Mesenchymal stem cell (in vitro differentiated cells and primary cell): ENCODE measurements at regions not wholly inside any gene's neighbourhood (a gene's known extent, or its start where the extent isn't known, plus 50 kb on each side); places are given as distances from the start of the nearest gene placed in this dataset.
"Not testable (repeated sequence)": the region's sequence is repeated elsewhere in the genome, so short reads cannot be mapped to it uniquely, and the experiment has no call there.

Experiments used
- DNase-seq: peaks from one replicate; pipeline ENCODE4 v3.0.0-alpha.2; 2013
- H2AFZ ChIP-seq: one replicate; pipeline ENCODE4 v1.6.1; 2013; ENCODE audit warnings: low read depth, mild to moderate bottlenecking, control low read depth, inconsistent platforms, low read length, moderate library complexity
- H2AK5ac ChIP-seq: 2 replicates; pipeline ENCODE4 v1.6.1; 2013; ENCODE audit warnings: low read length, moderate library complexity, mild to moderate bottlenecking, inconsistent platforms; ENCODE audit not compliant: severe bottlenecking
- H2BK120ac ChIP-seq: one replicate; pipeline ENCODE4 v1.6.1; 2013; ENCODE audit warnings: low read depth, mild to moderate bottlenecking, inconsistent platforms, low read length, moderate library complexity
- H2BK12ac ChIP-seq, 2 experiments: one replicate each; pipeline ENCODE4 v1.6.1; 2013; ENCODE audit warnings: inconsistent platforms in 2 of 2, low read length in 2 of 2, mild to moderate bottlenecking in 2 of 2, moderate library complexity in 2 of 2, control low read depth in 1 of 2
- H2BK15ac ChIP-seq: one replicate; pipeline ENCODE4 v1.6.1; 2013; ENCODE audit warnings: mild to moderate bottlenecking, low read depth, inconsistent platforms; ENCODE audit not compliant: poor library complexity, severe bottlenecking
- H2BK5ac ChIP-seq: 2 replicates; pipeline ENCODE4 v1.6.1; 2013; ENCODE audit warnings: low read depth, mild to moderate bottlenecking, low read length, control low read depth, inconsistent platforms; ENCODE audit not compliant: poor library complexity, severe bottlenecking
- H3K14ac ChIP-seq, 2 experiments: one replicate each; pipeline ENCODE4 v1.6.1; 2013; ENCODE audit warnings: inconsistent platforms in 2 of 2, low read length in 2 of 2, control low read depth in 1 of 2, mild to moderate bottlenecking in 1 of 2, moderate library complexity in 1 of 2
- H3K18ac ChIP-seq, 2 experiments: one replicate each; pipeline ENCODE4 v1.6.1; 2013; ENCODE audit warnings: inconsistent platforms in 2 of 2, low read length in 2 of 2, control low read depth in 1 of 2, low read depth in 1 of 2, mild to moderate bottlenecking in 1 of 2
- H3K23ac ChIP-seq, 2 experiments: one replicate each; pipeline ENCODE4 v1.6.1; 2013; ENCODE audit warnings: inconsistent platforms in 2 of 2, low read length in 2 of 2, mild to moderate bottlenecking in 2 of 2, moderate library complexity in 2 of 2, control low read depth in 1 of 2
- H3K27ac ChIP-seq: 2 replicates; pipeline ENCODE4 v1.5.1; 2013; ENCODE audit warnings: mild to moderate bottlenecking, moderate library complexity, low read length, control low read depth, inconsistent platforms; ENCODE audit not compliant: poor library complexity, severe bottlenecking
- H3K27me3 ChIP-seq, 2 experiments: 2 replicates each; pipeline versions ENCODE4 v1.6.1 to v1.7.0; 2013; ENCODE audit warnings: low read length in 2 of 2, mild to moderate bottlenecking in 2 of 2, moderate library complexity in 2 of 2, control low read depth in 1 of 2, inconsistent platforms in 1 of 2; ENCODE audit not compliant: control insufficient read depth in 1 of 2, insufficient read depth in 1 of 2
- H3K36me3 ChIP-seq, 2 experiments: 2 replicates each; pipeline versions ENCODE4 v1.6.1 to v1.7.0; 2013; ENCODE audit warnings: low read length in 2 of 2, control low read depth in 1 of 2, inconsistent platforms in 1 of 2, low read depth in 1 of 2, mild to moderate bottlenecking in 1 of 2; ENCODE audit not compliant: insufficient read depth in 2 of 2, control insufficient read depth in 1 of 2
- H3K4ac ChIP-seq, 2 experiments: one replicate each; pipeline ENCODE4 v1.6.1; 2013; ENCODE audit warnings: inconsistent platforms in 2 of 2, low read length in 2 of 2, mild to moderate bottlenecking in 2 of 2, moderate library complexity in 2 of 2, control low read depth in 1 of 2, low read depth in 1 of 2
- H3K4me1 ChIP-seq: 2 replicates; pipeline ENCODE4 v1.6.1; 2013; ENCODE audit warnings: low read depth, low read length, control low read depth; ENCODE audit not compliant: control insufficient read depth, insufficient read depth
- H3K4me2 ChIP-seq: 2 replicates; pipeline ENCODE4 v1.6.1; 2013; ENCODE audit warnings: low read length, mild to moderate bottlenecking, inconsistent platforms; ENCODE audit not compliant: poor library complexity, severe bottlenecking
- H3K4me3 ChIP-seq, 2 experiments: 2 replicates each; pipeline versions ENCODE4 v1.5.1 to v1.7.0; 2013; ENCODE audit warnings: low read length in 2 of 2, mild to moderate bottlenecking in 2 of 2, control low read depth in 1 of 2, low read depth in 1 of 2; ENCODE audit not compliant: insufficient read depth in 1 of 2
- H3K79me1 ChIP-seq: replicated peaks from 2 replicates; pipeline ENCODE4 v1.6.1; 2013; ENCODE audit warnings: mild to moderate bottlenecking, control low read depth, low read length, inconsistent platforms; ENCODE audit not compliant: poor library complexity, severe bottlenecking
- H3K9ac ChIP-seq: 2 replicates; pipeline ENCODE4 v1.7.0; 2013; ENCODE audit warnings: mild to moderate bottlenecking, low read length, moderate library complexity
- H3K9me3 ChIP-seq: 2 replicates; pipeline ENCODE4 v1.7.0; 2013; ENCODE audit warnings: mild to moderate bottlenecking, low read length; ENCODE audit not compliant: control insufficient read depth
- H4K8ac ChIP-seq: one replicate; pipeline ENCODE4 v1.6.1; 2013; ENCODE audit warnings: inconsistent platforms, mild to moderate bottlenecking, low read length, moderate library complexity
- H4K91ac ChIP-seq: one replicate; pipeline ENCODE4 v1.6.1; 2013; ENCODE audit warnings: mild to moderate bottlenecking, low read length, inconsistent platforms
- WGBS: methylation state at CpG from one replicate; pipeline ENCODE4 v1.1.7; 2013; ENCODE audit warnings: mixed read lengths; 5-methylcytosine and 5-hydroxymethylcytosine counted together

- H3K79me1 ChIP-seq, H4K8ac ChIP-seq, H3K4me3 ChIP-seq, H3K27ac ChIP-seq, H4K91ac ChIP-seq, H3K9me3 ChIP-seq, H2BK120ac ChIP-seq, H2BK5ac ChIP-seq, H2BK12ac ChIP-seq, H2BK15ac ChIP-seq, H3K4ac ChIP-seq, H3K4me2 ChIP-seq, H3K14ac ChIP-seq, H3K36me3 ChIP-seq, H3K23ac ChIP-seq, H3K9ac ChIP-seq, H3K18ac ChIP-seq, H2AK5ac ChIP-seq, H2AFZ ChIP-seq, H3K4me1 ChIP-seq, H3K27me3 ChIP-seq: not testable (repeated sequence)
- 87% methylated on average over 7 of the region's 7 CpGs for WGBS
- DNase-seq = peak; percentile 25
Measured at GRCh38 chr12:9411616-9412268, 196.0 kb downstream of the KLRB1 start.

GRCh38 chr12:9407425-9407748 is 199.2 kb upstream of the PZP start:
- not testable (repeated sequence) for H4K8ac ChIP-seq, H3K14ac ChIP-seq, H2BK120ac ChIP-seq, H3K4me3 ChIP-seq, H3K27ac ChIP-seq, H2AK5ac ChIP-seq, H3K27me3 ChIP-seq, H2BK5ac ChIP-seq, H2BK15ac ChIP-seq, H3K23ac ChIP-seq, H2AFZ ChIP-seq, H3K18ac ChIP-seq, H3K4me1 ChIP-seq, H2BK12ac ChIP-seq, H3K9ac ChIP-seq, H3K9me3 ChIP-seq, H3K36me3 ChIP-seq, H3K4ac ChIP-seq, H3K4me2 ChIP-seq, H3K79me1 ChIP-seq, H4K91ac ChIP-seq
- WGBS = 56% methylated on average over 4 of the region's 4 CpGs
- peak; percentile 5 for DNase-seq

GRCh38 chr12:9406564-9407424 is 198.6 kb upstream of the PZP start:
- no peak overlapping the region for H3K18ac ChIP-seq
- H3K14ac ChIP-seq = no peak overlapping the region
- H3K9ac ChIP-seq = no peak overlapping the region
- DNase-seq = no peak
- no peak overlapping the region for H3K4ac ChIP-seq
- H2BK15ac ChIP-seq = no peak overlapping the region
- H3K23ac ChIP-seq = no peak overlapping the region
- no peak overlapping the region for H3K4me2 ChIP-seq
- H4K91ac ChIP-seq = no peak overlapping the region
- no peak overlapping the region for H2BK120ac ChIP-seq
- no peak overlapping the region for H2BK12ac ChIP-seq
- no peak overlapping the region for H3K27ac ChIP-seq
- no peaks in the 10 kb centered on the region for H3K27me3 ChIP-seq
- no peak overlapping the region for H2AFZ ChIP-seq
- H2BK5ac ChIP-seq = no peak overlapping the region
- H3K79me1 ChIP-seq = no peaks in the 10 kb centered on the region
- H3K36me3 ChIP-seq = no peaks in the 10 kb centered on the region
- no peak overlapping the region for H3K4me3 ChIP-seq
- no peak overlapping the region for H4K8ac ChIP-seq
- WGBS = 68% methylated on average over 23 of the region's 46 CpGs
- H3K9me3 ChIP-seq = no peaks in the 10 kb centered on the region
- no peak overlapping the region for H2AK5ac ChIP-seq
- H3K4me1 ChIP-seq = no peaks in the 10 kb centered on the region

- Histone ChIP-seq H2BK12ac (no peak overlapping the region), H3K4ac (no peak overlapping the region), H2BK15ac (no peak overlapping the region), H2AFZ (no peak overlapping the region), H4K91ac (no peak overlapping the region), H3K9ac (no peak overlapping the region), H3K4me3 (no peak overlapping the region), H3K27me3 (no peaks in the 10 kb centered on the region), H3K23ac (no peak overlapping the region), H3K4me1 (no peaks in the 10 kb centered on the region), H2AK5ac (no peak overlapping the region), H3K27ac (no peak overlapping the region), H3K36me3 (no peaks in the 10 kb centered on the region), H3K14ac (no peak overlapping the region), H3K18ac (no peak overlapping the region), H2BK120ac (no peak overlapping the region), H3K79me1 (no peaks in the 10 kb centered on the region), H3K4me2 (no peak overlapping the region), H4K8ac (no peak overlapping the region), H3K9me3 (no peaks in the 10 kb centered on the region), H2BK5ac (no peak overlapping the region)
- WGBS = 58% methylated on average over 10 of the region's 25 CpGs
- no peak for DNase-seq
Measured at GRCh38 chr12:9405886-9406563, 197.8 kb upstream of the PZP start.
